ENCODE measurements at regions not wholly inside any gene's neighbourhood (a gene's known extent, or its start where the extent isn't known, plus 50 kb on each side); places are given as distances from the start of the nearest gene placed in this dataset. TPM values are rescaled to one million over a fixed set of nuclear protein-coding genes. Genes with fewer than 3 reads are reported as not detected.

DNA sequence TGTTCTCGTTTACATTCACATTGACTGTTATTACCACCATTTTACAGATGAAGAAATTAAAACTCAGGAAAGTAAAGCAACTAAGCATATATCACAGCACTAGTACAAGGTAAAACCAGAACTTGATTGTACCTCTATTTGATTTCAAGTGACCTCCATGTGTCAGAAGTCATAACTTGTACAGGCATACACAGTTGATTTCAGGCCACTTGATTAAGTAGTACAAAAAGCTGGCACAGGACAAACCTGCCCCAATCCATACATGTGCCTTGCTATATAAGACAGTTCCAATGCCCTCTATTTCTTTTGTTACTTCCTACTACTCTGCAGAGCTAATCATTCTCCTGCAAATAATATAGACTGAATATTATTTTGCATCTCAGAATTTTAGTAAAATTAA, 58.8 kb upstream of the VGLL2 start:
- no peak overlapping the region for H3K4me3 ChIP-seq (ENCODE audit: low read depth, low read length)
- CTCF ChIA-PET: no interaction called here
- no peaks in the 10 kb centered on the region for H3K27me3 ChIP-seq (ENCODE audit: control insufficient read depth, insufficient read depth, low read length)
- POLR2A ChIA-PET: no interaction called here
- H3K27ac ChIP-seq (ENCODE audit: low read depth, low read length): no peak overlapping the region
- DNase-seq (ENCODE audit: low read depth, low spot score): no peak
- no peaks in the 10 kb centered on the region; the same call in 1 of the 2 replicates for H3K9me3 ChIP-seq (ENCODE audit: control insufficient read depth, insufficient read depth, low read length)
- TF ChIP-seq, protein P1, sequence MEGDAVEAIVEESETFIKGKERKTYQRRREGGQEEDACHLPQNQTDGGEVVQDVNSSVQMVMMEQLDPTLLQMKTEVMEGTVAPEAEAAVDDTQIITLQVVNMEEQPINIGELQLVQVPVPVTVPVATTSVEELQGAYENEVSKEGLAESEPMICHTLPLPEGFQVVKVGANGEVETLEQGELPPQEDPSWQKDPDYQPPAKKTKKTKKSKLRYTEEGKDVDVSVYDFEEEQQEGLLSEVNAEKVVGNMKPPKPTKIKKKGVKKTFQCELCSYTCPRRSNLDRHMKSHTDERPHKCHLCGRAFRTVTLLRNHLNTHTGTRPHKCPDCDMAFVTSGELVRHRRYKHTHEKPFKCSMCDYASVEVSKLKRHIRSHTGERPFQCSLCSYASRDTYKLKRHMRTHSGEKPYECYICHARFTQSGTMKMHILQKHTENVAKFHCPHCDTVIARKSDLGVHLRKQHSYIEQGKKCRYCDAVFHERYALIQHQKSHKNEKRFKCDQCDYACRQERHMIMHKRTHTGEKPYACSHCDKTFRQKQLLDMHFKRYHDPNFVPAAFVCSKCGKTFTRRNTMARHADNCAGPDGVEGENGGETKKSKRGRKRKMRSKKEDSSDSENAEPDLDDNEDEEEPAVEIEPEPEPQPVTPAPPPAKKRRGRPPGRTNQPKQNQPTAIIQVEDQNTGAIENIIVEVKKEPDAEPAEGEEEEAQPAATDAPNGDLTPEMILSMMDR (IDR thresholded peaks at IDR 0.05; ENCODE audit: low read depth, low read length): no peak

GRCh38 chr6:117206944-117207687, 58.2 kb upstream of the VGLL2 start:
- Histone ChIP-seq H3K27me3 (ENCODE audit: control insufficient read depth, insufficient read depth, low read length) (no peaks in the 10 kb centered on the region), H3K9me3 (ENCODE audit: control insufficient read depth, insufficient read depth, low read length) (no peaks in the 10 kb centered on the region; the same call in 1 of the 2 replicates), H3K27ac (ENCODE audit: low read depth, low read length) (no peak overlapping the region), H3K4me3 (ENCODE audit: low read depth, low read length) (no peak overlapping the region)
- TF ChIP-seq, protein P1 (IDR thresholded peaks at IDR 0.05; ENCODE audit: low read depth, low read length): no peak
- CTCF ChIA-PET: no interaction called here
- DNase-seq (ENCODE audit: low read depth, low spot score): no peak
- POLR2A ChIA-PET: no interaction called here

GRCh38 chr6:117210279-117210678, 55.1 kb upstream of the VGLL2 start:
- POLR2A ChIA-PET: no interaction called here
- CTCF ChIA-PET: no interaction called here
- no peak overlapping the region for H3K4me3 ChIP-seq (ENCODE audit: low read depth, low read length)
- H3K27ac ChIP-seq (ENCODE audit: low read depth, low read length): no peak overlapping the region
- H3K9me3 ChIP-seq (ENCODE audit: control insufficient read depth, insufficient read depth, low read length): no peaks in the 10 kb centered on the region
- TF ChIP-seq, protein P1 (IDR thresholded peaks at IDR 0.05; ENCODE audit: low read depth, low read length): no peak
- H3K27me3 ChIP-seq (ENCODE audit: control insufficient read depth, insufficient read depth, low read length): no peaks in the 10 kb centered on the region
- DNase-seq (ENCODE audit: low read depth, low spot score): no peak

DNA sequence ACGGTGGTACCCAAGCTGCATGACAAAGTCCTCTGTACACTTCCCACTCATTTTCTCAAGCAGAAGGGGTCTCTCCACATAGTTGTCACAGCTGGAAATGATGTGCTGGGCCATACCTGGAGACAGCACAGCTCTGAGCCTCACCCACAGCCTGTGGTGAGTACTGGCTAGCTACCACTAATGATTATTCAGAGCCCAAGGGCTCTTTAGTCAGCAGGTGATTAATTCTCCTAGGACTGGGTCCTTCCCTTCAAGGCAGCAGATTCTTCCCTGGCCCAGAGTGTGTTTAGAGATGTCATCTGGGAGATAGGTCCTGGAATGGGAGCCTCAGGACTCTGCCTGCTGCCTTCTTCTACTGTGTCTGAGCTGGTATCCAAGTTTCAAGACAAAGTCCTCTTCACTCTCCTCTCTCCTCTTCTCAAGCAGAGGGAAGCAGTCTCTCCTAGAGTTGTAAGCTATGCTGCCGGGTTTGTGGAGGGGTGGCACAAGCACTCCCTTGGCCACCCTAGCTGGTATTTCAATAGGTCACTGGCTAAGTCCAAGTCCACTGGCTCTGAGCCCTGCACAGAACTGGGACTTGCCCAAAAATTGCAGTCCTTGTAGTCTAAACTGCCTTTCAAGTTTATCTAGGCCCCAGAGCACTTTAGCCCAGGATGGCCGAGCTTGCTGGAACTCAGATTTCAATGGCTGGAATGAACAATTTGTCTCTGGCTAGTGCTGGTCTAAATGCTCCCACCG, 49.8 kb upstream of the VGLL2 start:
- POLR2A ChIA-PET: no interaction called here
- DNase-seq (ENCODE audit: low read depth, low spot score): no peak
- no peaks in the 10 kb centered on the region for H3K9me3 ChIP-seq (ENCODE audit: control insufficient read depth, insufficient read depth, low read length)
- H3K27me3 ChIP-seq (ENCODE audit: control insufficient read depth, insufficient read depth, low read length): no peaks in the 10 kb centered on the region
- no peak overlapping the region for H3K27ac ChIP-seq (ENCODE audit: low read depth, low read length)
- TF ChIP-seq, protein P1 (IDR thresholded peaks at IDR 0.05; ENCODE audit: low read depth, low read length): no peak
- no peak overlapping the region for H3K4me3 ChIP-seq (ENCODE audit: low read depth, low read length)
- CTCF ChIA-PET: no interaction called here

Small RNA genes lying in the stretch of these regions (small RNA-seq; reads per million reads assigned to genes)
- gene RNA5SP214 (ENCODE audit: insufficient read length, low read depth) (not detected), gene RPS29P13 (ENCODE audit: insufficient read length, low read depth) (not detected)

All from AG04450 (cell line).